ENCODE measurements at regions not wholly inside any gene's neighbourhood (a gene's known extent, or its start where the extent isn't known, plus 50 kb on each side); places are given as distances from the start of the nearest gene placed in this dataset.

DNA sequence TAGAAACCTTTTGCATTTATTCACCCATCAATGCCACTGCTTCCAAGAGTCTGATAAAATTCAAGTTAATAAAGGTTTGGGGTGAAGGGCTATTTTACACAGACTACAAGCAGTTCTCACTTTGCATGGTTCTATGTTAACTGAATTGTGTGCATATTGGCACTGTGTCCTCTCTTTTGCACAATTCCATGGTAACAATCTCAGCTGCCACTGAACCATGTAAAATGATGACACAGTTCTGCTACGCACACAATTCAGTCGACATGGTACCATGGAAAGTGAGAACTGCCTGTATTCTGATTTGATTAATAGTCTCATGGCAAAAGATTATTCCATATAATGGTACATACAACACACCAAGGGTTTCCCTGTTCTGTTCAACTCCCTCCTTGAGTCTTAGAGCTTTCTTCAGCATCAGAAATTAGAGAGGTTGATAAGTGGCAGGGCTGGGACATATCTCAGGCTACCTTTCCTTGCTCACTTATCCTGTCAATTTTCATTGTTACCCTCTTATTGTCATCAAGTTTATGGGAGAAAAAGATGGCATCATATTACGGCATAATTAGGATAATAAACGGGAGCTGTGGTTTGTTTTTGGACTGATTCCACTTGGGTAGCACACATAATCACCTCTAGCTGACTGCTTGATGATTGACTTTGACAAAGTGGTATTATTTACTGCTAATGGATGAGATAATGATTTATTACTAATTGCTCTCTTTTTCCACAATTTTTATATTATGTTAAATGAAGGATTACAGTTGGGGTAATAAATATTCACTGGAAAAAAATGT is 139.3 kb upstream of the CREB1 start:
- ChIA-PET POLR2A (interaction anchor here (0.5 kb wide), 1 partner anchor 771 kb away, joined by 3 read pairs; no protein-coding TSS in a partner anchor), SMC1A (ENCODE audit: uncharacterized antibody, unreplicated experiment) (interaction anchor here (0.6 to 2.2 kb wide), 2 partner anchors 30 to 126 kb away, joined by 4 to 7 read pairs; no protein-coding TSS in a partner anchor), CTCF (no interaction called here), RAD21 (ENCODE audit: unreplicated experiment) (no interaction called here)
- Histone ChIP-seq H3K79me2 (ENCODE audit: control insufficient read depth, insufficient read depth, low read length) (no peaks in the 10 kb centered on the region), H3K4me2 (ENCODE audit: control insufficient read depth, insufficient read depth) (no peak overlapping the region), H4K20me1 (ENCODE audit: control insufficient read depth, insufficient read depth) (no peaks in the 10 kb centered on the region), H3K4me3 (no peak overlapping the region), H3K36me3 (ENCODE audit: control insufficient read depth in 2 of 2, insufficient read depth in 2 of 2, low read length in 1 of 2) (no peaks in the 10 kb centered on the region), H3K4me1 (ENCODE audit: control insufficient read depth, insufficient read depth, low read length) (no peaks in the 10 kb centered on the region), H3K27me3 (replicated peaks in 1 of 2; ENCODE audit: control insufficient read depth in 2 of 2, insufficient read depth in 2 of 2, low read length in 1 of 2) (no peaks in the 10 kb centered on the region; a peak in 1 of 4 replicates), H3K9ac (ENCODE audit: control insufficient read depth, insufficient read depth, low read length) (no peak overlapping the region), H3K9me3 (replicated peaks; ENCODE audit: control insufficient read depth, insufficient read depth, low read length) (no peaks in the 10 kb centered on the region), H3K27ac (ENCODE audit: control insufficient read depth, insufficient read depth) (no peak overlapping the region), H2AFZ (ENCODE audit: control insufficient read depth, low read depth, low read length) (no peak overlapping the region)
- DNase-seq (ENCODE audit: low read depth, low spot score) (no peak), ATAC-seq (no peak), FAIRE-seq (no peak)
- in situ Hi-C loops (cut with MboI): no loop called here
- 76% methylated on average over 4 of the region's 4 CpGs for WGBS (ENCODE audit: insufficient coverage, insufficient replicate concordance, low lambda C conversion rate, missing lambda C conversion rate)
- no peak for TF ChIP-seq POU2F2 (IDR thresholded peaks at IDR 0.05; ENCODE audit: borderline replicate concordance, low read depth, low read length)
- no peak for TF ChIP-seq TBL1XR1 (IDR thresholded peaks at IDR 0.05; ENCODE audit: low read depth, low read length)
- intact Hi-C loops (cut with micrococcal nuclease; ENCODE audit: unreplicated experiment): no loop called here
- no TSS peak for BruUV-seq (replicated peaks)

- H4K20me1 ChIP-seq (ENCODE audit: control insufficient read depth, insufficient read depth): no peaks in the 10 kb centered on the region
- H3K4me2 ChIP-seq (ENCODE audit: control insufficient read depth, insufficient read depth): no peak overlapping the region
- ChIA-PET CTCF (no interaction called here), SMC1A (ENCODE audit: uncharacterized antibody, unreplicated experiment) (no interaction called here), RAD21 (ENCODE audit: unreplicated experiment) (no interaction called here), POLR2A (no interaction called here)
- in situ Hi-C loops (cut with MboI) (no loop called here), intact Hi-C loops (cut with micrococcal nuclease; ENCODE audit: unreplicated experiment) (no loop called here)
- H3K4me3 ChIP-seq: no peak overlapping the region
- no TSS peak for BruUV-seq (replicated peaks)
- H3K36me3 ChIP-seq (ENCODE audit: control insufficient read depth in 2 of 2, insufficient read depth in 2 of 2, low read length in 1 of 2): no peaks in the 10 kb centered on the region
- H3K79me2 ChIP-seq (ENCODE audit: control insufficient read depth, insufficient read depth, low read length): no peaks in the 10 kb centered on the region
- no peaks in the 10 kb centered on the region for H3K9me3 ChIP-seq (replicated peaks; ENCODE audit: control insufficient read depth, insufficient read depth, low read length)
- 30% methylated on average over 4 of the region's 4 CpGs for WGBS (ENCODE audit: insufficient coverage, insufficient replicate concordance, low lambda C conversion rate, missing lambda C conversion rate)
- no peak for DNase-seq (ENCODE audit: low read depth, low spot score)
- no peak overlapping the region for H3K9ac ChIP-seq (ENCODE audit: control insufficient read depth, insufficient read depth, low read length)
- no peak overlapping the region for H2AFZ ChIP-seq (ENCODE audit: control insufficient read depth, low read depth, low read length)
- no peaks in the 10 kb centered on the region for H3K4me1 ChIP-seq (ENCODE audit: control insufficient read depth, insufficient read depth, low read length)
- H3K27me3 ChIP-seq (replicated peaks in 1 of 2; ENCODE audit: control insufficient read depth in 2 of 2, insufficient read depth in 2 of 2, low read length in 1 of 2): no peaks in the 10 kb centered on the region; a peak in 2 of 4 replicates
- no peak for ATAC-seq
- TF ChIP-seq, protein P1, sequence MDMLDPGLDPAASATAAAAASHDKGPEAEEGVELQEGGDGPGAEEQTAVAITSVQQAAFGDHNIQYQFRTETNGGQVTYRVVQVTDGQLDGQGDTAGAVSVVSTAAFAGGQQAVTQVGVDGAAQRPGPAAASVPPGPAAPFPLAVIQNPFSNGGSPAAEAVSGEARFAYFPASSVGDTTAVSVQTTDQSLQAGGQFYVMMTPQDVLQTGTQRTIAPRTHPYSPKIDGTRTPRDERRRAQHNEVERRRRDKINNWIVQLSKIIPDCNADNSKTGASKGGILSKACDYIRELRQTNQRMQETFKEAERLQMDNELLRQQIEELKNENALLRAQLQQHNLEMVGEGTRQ (IDR thresholded peaks at IDR 0.05; ENCODE audit: borderline replicate concordance, low read depth, low read length): no peak
- no peak for TF ChIP-seq SREBF1 (IDR thresholded peaks at IDR 0.05; ENCODE audit: low read length)
- TF ChIP-seq KDM1A (IDR thresholded peaks at IDR 0.05; ENCODE audit: borderline replicate concordance): no peak
- TF ChIP-seq RB1 (IDR thresholded peaks at IDR 0.05; ENCODE audit: borderline replicate concordance): no peak
- no peak for FAIRE-seq
- H3K27ac ChIP-seq (ENCODE audit: control insufficient read depth, insufficient read depth): no peak overlapping the region
These were observed 135.5 kb upstream of the CREB1 start for GRCh38 chr2:207394203-207394781.

Data from GM12878 (cell line).